ENCODE measurements at regions not wholly inside any gene's neighbourhood (a gene's known extent, or its start where the extent isn't known, plus 50 kb on each side); places are given as distances from the start of the nearest gene placed in this dataset.
"Not testable (repeated sequence)": the region's sequence is repeated elsewhere in the genome, so short reads cannot be mapped to it uniquely, and the experiment has no call there.

DNA sequence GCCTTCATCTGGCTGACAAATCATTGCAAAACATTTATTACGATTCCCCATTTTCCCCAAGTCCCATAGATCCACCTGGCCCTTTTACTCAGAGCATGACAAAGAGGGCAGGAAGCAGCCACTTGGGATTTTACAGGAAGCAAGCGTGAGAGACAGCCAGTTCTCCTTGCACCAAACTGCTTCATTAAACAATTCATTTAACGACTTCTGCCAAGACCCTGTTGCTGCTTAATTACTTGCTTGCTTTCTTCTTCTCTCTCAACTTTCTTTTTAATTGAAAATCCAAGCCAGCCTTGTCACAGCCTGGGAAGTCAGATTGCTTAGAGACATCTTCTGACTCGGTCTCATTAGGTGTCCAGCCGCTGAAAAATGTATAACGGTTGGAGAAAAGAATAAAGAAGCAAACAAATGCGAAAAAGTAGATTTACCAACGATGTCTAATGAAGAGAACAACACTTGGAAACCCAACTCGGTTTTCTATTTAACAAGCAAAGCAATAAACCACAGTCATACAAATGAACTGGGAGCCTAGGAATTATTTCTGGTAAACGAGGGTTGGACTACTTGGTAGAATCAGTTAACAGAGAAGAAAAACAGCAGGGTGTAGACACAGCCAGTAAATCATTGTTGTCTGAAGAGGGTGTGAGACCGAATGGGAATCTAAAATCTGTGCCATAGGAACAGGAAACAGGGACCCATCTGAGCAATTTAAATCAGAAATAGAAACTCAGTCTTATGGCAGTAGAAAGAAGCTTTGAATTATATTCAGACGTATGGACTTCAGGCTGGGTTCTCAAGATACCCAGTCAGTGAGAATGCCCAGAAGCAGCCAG lies 298.3 kb downstream of the LRRC3B start:
- TF ChIP-seq, protein P1, sequence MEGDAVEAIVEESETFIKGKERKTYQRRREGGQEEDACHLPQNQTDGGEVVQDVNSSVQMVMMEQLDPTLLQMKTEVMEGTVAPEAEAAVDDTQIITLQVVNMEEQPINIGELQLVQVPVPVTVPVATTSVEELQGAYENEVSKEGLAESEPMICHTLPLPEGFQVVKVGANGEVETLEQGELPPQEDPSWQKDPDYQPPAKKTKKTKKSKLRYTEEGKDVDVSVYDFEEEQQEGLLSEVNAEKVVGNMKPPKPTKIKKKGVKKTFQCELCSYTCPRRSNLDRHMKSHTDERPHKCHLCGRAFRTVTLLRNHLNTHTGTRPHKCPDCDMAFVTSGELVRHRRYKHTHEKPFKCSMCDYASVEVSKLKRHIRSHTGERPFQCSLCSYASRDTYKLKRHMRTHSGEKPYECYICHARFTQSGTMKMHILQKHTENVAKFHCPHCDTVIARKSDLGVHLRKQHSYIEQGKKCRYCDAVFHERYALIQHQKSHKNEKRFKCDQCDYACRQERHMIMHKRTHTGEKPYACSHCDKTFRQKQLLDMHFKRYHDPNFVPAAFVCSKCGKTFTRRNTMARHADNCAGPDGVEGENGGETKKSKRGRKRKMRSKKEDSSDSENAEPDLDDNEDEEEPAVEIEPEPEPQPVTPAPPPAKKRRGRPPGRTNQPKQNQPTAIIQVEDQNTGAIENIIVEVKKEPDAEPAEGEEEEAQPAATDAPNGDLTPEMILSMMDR (IDR thresholded peaks at IDR 0.05; ENCODE audit: extremely low read depth, missing control alignments) = no peak
- no peak for DNase-seq (ENCODE audit: low spot score)

DNA sequence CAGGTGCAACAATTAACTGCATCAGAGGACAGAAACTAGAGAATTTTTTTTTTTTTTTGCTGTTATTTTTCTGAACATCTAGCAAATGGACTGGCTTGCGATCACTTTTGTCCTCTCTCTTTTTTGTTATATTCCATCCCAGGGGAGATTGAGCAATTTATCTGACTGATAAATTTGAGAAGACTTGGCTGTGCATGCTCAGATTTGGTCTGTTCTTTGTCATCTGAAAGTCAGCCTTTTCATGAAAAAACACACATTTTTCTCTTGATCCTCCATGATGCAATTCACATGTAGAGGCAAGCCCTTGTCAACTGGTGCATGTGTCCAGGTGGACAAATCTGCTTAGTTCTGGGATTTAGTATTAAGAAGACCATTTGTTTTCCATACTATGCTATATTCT lies 309.3 kb downstream of the LRRC3B start:
- DNase-seq (ENCODE audit: low spot score) = no peak

DNA sequence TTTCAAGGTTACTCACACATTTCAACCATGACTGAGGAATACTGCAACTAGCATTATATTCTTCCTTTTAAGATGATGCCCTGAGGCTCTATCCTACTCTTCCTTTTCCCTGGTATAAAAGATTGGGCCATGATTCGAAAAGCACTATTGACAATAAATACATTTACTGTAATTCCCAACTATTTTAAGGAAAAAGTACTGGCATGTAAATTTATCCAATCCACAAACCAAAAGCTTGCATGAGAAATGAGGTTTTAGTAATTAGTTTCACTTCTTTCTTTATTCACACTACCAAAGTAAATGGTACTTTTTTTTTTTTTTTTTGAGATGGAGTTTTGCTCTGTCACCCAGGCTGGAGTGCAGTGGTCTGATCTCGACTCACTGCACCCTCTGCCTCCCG lies 310.2 kb downstream of the LRRC3B start:
- DNase-seq (ENCODE audit: low spot score) = no peak

More for the DNA sequence above, 309.3 kb downstream of the LRRC3B start:
- TF ChIP-seq, protein P1 (IDR thresholded peaks at IDR 0.05; ENCODE audit: extremely low read depth, missing control alignments) = no peak

DNA sequence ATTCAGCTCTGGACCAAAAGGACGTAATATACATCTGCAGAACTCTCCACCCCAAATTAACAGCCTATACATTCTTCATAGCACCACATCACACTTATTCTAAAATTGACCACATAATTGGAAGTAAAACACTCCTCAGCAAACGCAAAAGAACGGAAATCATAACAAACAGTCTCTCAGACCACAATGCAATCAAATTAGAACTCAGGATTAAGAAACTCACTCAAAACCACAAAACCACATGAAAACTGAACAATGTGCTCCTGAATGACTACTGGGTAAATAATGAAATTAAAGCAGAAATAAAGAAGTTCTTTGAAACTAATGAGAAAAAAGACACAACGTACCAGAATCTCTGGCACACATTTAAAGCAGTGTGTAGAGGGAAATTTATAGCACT lies 322.9 kb downstream of the LRRC3B start:
- DNase-seq (ENCODE audit: low spot score) = not testable (repeated sequence)

More for the DNA sequence above, 310.2 kb downstream of the LRRC3B start:
- TF ChIP-seq, protein P1 (IDR thresholded peaks at IDR 0.05; ENCODE audit: extremely low read depth, missing control alignments) = no peak

DNA sequence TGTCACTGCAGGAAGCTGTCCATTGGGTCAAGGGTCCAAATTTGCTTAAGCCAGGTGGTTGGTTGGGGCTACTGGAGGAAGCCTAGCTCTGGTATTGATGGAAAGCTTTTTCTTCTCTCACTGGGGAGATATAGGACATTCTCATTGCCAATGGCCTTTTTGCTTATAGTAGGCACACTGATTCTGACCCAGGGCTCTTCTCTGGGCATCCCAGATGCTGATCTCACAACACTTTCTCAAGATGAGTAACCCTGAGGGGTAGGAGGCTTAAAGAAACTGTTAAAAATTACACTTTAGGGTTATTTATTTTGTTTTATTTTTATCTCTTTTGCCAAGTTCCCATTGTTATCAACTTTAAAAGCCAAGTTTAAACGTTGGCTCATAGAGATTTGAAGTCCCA lies 337.8 kb downstream of the LRRC3B start:
- no peak for DNase-seq (ENCODE audit: low spot score)
- TF ChIP-seq, protein P1 (IDR thresholded peaks at IDR 0.05; ENCODE audit: extremely low read depth, missing control alignments) = no peak

DNA sequence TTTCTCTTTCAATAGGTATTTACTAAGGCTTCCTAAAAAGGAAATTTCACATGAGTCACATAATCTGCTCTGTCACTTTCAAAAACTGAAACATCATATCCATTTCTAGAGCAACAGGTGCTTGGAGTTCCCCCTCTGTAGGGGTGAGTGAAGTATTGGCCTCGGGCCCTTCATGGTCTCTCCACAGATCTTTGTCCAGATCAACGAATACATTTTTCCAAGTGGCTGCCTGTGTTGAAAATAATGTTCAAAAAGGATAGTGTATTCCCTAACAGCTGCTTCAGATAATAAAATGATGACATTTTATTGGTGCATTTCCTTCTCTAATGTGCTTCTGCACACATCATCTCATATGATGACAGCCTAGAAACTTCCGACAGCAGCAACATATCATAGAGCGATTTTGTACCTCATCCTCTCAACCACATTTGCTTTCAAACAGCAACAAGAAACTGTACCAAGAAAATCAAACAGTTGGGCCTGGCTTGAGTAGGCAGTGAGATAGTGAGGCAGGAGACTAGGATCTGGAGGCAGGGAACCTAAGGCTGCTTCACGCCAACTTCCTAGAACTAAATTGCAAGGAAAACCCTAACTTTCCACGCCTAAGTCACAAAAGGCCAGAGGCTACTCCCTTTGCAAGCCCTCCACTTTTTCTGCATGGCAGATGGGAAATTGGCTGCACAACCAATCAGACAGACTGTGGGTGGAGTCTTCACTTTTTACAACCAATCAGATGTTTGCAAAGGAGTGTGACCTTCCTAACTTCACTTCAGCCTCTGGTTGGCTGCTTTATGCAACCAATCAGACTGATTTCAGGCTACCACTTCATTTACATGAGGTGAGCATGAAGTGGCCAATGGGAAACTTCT lies 340.2 kb downstream of the LRRC3B start:
- TF ChIP-seq, protein P1 (IDR thresholded peaks at IDR 0.05; ENCODE audit: extremely low read depth, missing control alignments) = no peak

DNA sequence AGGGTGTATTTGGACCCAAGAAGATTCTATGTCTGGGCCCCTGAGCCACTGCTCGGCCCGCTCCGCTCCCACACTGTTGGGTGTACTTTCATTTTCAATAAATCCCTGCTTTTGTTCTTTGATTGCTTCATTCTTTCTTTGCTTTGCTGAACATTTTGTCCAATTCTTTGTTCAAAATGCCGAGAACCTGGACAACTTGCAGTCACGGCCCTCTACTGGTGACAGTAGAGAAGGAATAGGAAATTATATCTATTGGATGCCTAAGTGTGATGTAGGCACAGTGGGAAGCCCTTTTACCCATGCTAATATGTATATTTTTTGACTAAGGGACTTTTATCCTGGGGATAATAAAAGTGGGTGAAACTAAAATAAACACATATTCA lies 340.8 kb downstream of the LRRC3B start:
- DNase-seq (ENCODE audit: low spot score) = no peak
- TF ChIP-seq, protein P1 (IDR thresholded peaks at IDR 0.05; ENCODE audit: extremely low read depth, missing control alignments) = no peak

More for the DNA sequence above, 340.2 kb downstream of the LRRC3B start:
- peak; percentile 37 for DNase-seq (ENCODE audit: low spot score)

Data from GM20000 (cell line).